ENCODE measurements at regions not wholly inside any gene's neighbourhood (a gene's known extent, or its start where the extent isn't known, plus 50 kb on each side); places are given as distances from the start of the nearest gene placed in this dataset.
A peak's percentile ranks its signal among the peaks of the same experiment; 100 is the strongest.

DNA sequence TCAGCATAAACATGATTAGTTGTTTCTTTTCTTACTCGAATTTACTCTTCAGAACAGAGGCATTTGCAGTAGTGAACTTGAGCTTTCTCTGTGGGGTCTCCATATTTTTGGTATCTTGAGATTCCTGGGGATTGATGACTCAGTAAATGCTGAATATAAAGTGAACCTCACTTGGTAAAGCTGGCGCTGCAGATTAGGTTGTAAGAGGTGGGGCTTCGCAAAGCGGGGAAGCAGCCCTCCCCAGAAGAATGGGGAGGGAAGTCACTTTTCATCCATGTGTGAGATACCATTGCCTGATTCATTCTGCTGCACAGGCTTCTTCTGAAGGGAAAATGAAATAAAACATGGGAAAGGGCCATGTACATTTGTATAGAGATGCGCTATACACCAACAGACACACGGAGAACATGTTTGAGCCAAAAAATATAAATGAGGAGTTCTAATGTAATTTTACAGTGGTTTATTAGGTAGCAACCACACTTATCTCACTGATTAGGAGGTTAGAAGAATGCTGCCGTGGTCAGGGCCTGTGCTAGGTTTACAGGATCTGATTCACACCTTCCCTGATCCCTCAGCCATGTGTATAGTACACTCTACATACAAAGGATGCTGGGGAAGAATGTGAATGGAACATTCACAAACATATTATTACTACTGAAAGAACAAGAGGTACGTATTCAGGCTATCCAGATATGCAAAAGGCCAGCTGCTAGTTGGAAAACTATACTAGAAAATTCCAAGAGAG lies 63.5 kb downstream of the DNTTIP2 start:
- no peaks in the 10 kb centered on the region for H3K36me3 ChIP-seq
- no peaks in the 10 kb centered on the region for H3K27me3 ChIP-seq
- no peak overlapping the region for H3K27ac ChIP-seq
- no peaks in the 10 kb centered on the region for H3K9me3 ChIP-seq
- TF ChIP-seq CTCF (IDR thresholded peaks at IDR 0.05): no peak
- no peak for DNase-seq (ENCODE audit: low spot score)
- H3K4me1 ChIP-seq: peaks cover 0 to 24% of the 10 kb centered on the region in 2 donors
- H3K4me3 ChIP-seq: no peak overlapping the region

GRCh38 chr1:93814795-93815340 lies 64.1 kb downstream of the DNTTIP2 start:
- peaks cover 0 to 24% of the 10 kb centered on the region in 2 donors for H3K4me1 ChIP-seq
- no peaks in the 10 kb centered on the region for H3K27me3 ChIP-seq
- no peak for DNase-seq (ENCODE audit: low spot score)
- no peak for TF ChIP-seq CTCF (IDR thresholded peaks at IDR 0.05)
- no peak overlapping the region for H3K4me3 ChIP-seq
- no peak overlapping the region for H3K27ac ChIP-seq
- no peaks in the 10 kb centered on the region for H3K9me3 ChIP-seq
- no peaks in the 10 kb centered on the region for H3K36me3 ChIP-seq

- Histone ChIP-seq H3K4me1 (peaks cover 0 to 24% of the 10 kb centered on the region in 2 donors), H3K4me3 (no peak overlapping the region), H3K36me3 (no peaks in the 10 kb centered on the region), H3K27me3 (no peaks in the 10 kb centered on the region), H3K9me3 (no peaks in the 10 kb centered on the region), H3K27ac (no peak overlapping the region)
- peak; percentile 78 for DNase-seq (ENCODE audit: low spot score)
- TF ChIP-seq CTCF (IDR thresholded peaks at IDR 0.05): peak; percentile 98
Observed at GRCh38 chr1:93814059-93814794, 64.8 kb downstream of the DNTTIP2 start.

- Histone ChIP-seq H3K4me1 (peaks cover 0 to 24% of the 10 kb centered on the region in 2 donors), H3K4me3 (no peak overlapping the region), H3K27ac (no peak overlapping the region), H3K27me3 (no peaks in the 10 kb centered on the region), H3K36me3 (no peaks in the 10 kb centered on the region), H3K9me3 (peaks cover 0 to 5% of the 10 kb centered on the region in 2 donors)
- TF ChIP-seq CTCF (IDR thresholded peaks at IDR 0.05): no peak
- no peak for DNase-seq (ENCODE audit: low spot score)
Observed at GRCh38 chr1:93813076-93813475, 65.9 kb downstream of the DNTTIP2 start.

DNA sequence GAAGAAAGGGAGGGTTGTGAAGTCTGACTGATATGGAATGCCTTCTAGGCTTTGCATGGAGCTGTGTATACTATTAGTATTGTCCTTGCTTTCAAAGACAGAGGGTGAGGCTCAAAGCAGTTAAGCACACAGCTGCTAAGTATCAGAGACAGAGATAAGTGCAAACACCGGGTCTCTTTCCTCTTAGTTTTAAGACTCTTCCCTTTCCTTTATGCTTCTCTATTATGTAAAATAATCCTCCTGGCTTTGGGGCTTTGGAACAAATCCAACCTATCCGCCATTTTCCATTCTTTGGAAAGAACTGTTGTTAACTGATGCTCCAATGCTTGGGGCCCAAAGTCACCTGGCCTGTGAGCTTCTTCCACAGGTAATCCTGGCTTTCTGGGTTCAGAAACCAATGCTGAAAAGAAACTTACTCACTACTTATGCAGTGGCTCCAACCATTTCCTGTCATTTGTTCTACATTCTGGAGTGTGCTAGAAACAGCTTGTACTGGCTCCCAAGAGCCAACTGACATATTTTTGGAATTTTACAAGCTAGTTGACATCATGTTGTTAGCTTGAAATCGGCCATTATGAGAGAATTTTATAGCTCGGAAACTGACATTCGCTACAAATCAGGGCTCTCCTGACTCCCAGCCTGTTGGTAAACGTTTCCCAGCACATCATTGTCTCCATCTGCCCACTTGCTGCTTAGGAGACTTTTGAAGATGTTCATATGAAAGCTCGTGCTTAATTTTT lies 67.5 kb downstream of the DNTTIP2 start:
- no peaks in the 10 kb centered on the region for H3K36me3 ChIP-seq
- H3K4me1 ChIP-seq: peaks cover 0 to 15% of the 10 kb centered on the region in 2 donors
- peaks cover 0 to 11% of the 10 kb centered on the region in 2 donors for H3K9me3 ChIP-seq
- no peak overlapping the region for H3K27ac ChIP-seq
- no peak overlapping the region for H3K4me3 ChIP-seq
- no peaks in the 10 kb centered on the region for H3K27me3 ChIP-seq
- DNase-seq (ENCODE audit: low spot score): no peak
- no peak for TF ChIP-seq CTCF (IDR thresholded peaks at IDR 0.05)
